ENCODE measurements at regions not wholly inside any gene's neighbourhood (a gene's known extent, or its start where the extent isn't known, plus 50 kb on each side); places are given as distances from the start of the nearest gene placed in this dataset.

DNA sequence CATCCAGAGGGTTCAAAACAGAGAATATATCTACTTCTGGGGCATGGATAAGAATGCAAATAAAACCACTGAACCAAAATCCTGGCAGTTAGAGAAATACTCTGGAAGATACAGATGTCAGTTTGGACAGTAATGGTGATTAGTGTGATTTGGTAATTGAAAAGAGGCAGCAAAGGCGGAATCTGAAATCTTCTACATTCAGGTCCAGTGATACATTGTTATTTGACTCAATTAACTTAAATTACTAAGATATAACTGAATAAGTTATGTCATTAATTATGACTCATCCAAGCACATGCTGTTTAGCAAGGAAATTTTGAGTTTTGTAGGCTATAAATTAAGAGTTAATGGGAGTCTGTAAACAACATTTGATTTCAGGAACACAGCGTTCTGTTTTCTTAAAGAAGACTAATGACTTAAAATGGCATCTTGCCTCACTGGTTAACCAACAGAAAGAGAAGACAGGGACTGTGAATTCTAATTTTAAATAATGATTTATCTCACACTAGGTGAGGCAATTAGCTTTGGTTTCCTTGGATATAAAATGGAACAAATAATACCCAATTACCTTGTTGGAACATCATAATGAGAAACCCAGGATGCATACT is 937.1 kb downstream of the PDHA2 start:
- TF ChIP-seq, protein P1, sequence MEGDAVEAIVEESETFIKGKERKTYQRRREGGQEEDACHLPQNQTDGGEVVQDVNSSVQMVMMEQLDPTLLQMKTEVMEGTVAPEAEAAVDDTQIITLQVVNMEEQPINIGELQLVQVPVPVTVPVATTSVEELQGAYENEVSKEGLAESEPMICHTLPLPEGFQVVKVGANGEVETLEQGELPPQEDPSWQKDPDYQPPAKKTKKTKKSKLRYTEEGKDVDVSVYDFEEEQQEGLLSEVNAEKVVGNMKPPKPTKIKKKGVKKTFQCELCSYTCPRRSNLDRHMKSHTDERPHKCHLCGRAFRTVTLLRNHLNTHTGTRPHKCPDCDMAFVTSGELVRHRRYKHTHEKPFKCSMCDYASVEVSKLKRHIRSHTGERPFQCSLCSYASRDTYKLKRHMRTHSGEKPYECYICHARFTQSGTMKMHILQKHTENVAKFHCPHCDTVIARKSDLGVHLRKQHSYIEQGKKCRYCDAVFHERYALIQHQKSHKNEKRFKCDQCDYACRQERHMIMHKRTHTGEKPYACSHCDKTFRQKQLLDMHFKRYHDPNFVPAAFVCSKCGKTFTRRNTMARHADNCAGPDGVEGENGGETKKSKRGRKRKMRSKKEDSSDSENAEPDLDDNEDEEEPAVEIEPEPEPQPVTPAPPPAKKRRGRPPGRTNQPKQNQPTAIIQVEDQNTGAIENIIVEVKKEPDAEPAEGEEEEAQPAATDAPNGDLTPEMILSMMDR (IDR thresholded peaks at IDR 0.05; ENCODE audit: extremely low read depth, low read depth, low read length): no peak
- Histone ChIP-seq H3K27ac (ENCODE audit: low read depth, low read length) (no peak overlapping the region), H3K9me3 (ENCODE audit: low read depth, low read length) (no peaks in the 10 kb centered on the region)

GRCh38 chr4:96784336-96784735 is 944.4 kb downstream of the PDHA2 start:
- DNase-seq (ENCODE audit: insufficient read length, low spot score, missing footprints): no peak
- no peaks in the 10 kb centered on the region for H3K27me3 ChIP-seq (ENCODE audit: insufficient read depth, low read length)
- no peak overlapping the region for H3K4me3 ChIP-seq (ENCODE audit: insufficient read depth, low read length)
- TF ChIP-seq, protein P1 (IDR thresholded peaks at IDR 0.05; ENCODE audit: extremely low read depth, low read depth, low read length): no peak
- H3K4me2 ChIP-seq (ENCODE audit: insufficient read depth, low read length): no peak overlapping the region
- no peaks in the 10 kb centered on the region for H3K36me3 ChIP-seq (ENCODE audit: insufficient read depth, low read length)
- H2AFZ ChIP-seq (ENCODE audit: low read length): no peak overlapping the region
- H4K20me1 ChIP-seq (ENCODE audit: insufficient read depth, low read length): no peaks in the 10 kb centered on the region
- H3K4me1 ChIP-seq (ENCODE audit: insufficient read depth, low read length): no peaks in the 10 kb centered on the region
- no peak overlapping the region for H3K27ac ChIP-seq (ENCODE audit: low read depth, low read length)
- no peaks in the 10 kb centered on the region for H3K79me2 ChIP-seq (ENCODE audit: insufficient read depth, low read length)
- no peaks in the 10 kb centered on the region for H3K9me3 ChIP-seq (ENCODE audit: low read depth, low read length)

More for the DNA sequence above, 937.1 kb downstream of the PDHA2 start:
- Histone ChIP-seq H3K27me3 (ENCODE audit: insufficient read depth, low read length) (no peaks in the 10 kb centered on the region), H4K20me1 (ENCODE audit: insufficient read depth, low read length) (no peaks in the 10 kb centered on the region), H3K36me3 (ENCODE audit: insufficient read depth, low read length) (no peaks in the 10 kb centered on the region), H2AFZ (ENCODE audit: low read length) (no peak overlapping the region), H3K4me1 (ENCODE audit: insufficient read depth, low read length) (no peaks in the 10 kb centered on the region), H3K4me2 (ENCODE audit: insufficient read depth, low read length) (no peak overlapping the region), H3K4me3 (ENCODE audit: insufficient read depth, low read length) (no peak overlapping the region), H3K79me2 (ENCODE audit: insufficient read depth, low read length) (no peaks in the 10 kb centered on the region)
- no peak for DNase-seq (ENCODE audit: insufficient read length, low spot score, missing footprints)

DNA sequence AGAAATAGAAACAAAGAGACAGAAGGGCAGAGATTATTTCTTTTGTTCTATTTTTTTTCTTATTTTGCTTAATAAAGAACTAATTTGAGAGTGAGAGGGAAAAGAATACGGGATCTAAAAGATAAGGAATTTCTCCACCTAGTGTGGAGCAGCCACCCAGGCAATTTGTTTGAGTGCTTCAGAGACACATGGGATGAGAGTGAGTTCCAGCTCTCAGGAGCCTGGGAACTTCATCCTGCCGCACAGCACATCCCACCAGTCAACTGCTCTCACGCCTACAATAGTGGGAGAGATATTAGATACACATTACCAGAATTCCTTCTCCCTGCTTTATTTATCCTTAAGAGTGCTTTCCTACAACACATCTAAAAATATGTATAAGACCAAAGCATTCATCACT is 946.4 kb downstream of the PDHA2 start:
- no peaks in the 10 kb centered on the region for H4K20me1 ChIP-seq (ENCODE audit: insufficient read depth, low read length)
- H3K4me2 ChIP-seq (ENCODE audit: insufficient read depth, low read length): no peak overlapping the region
- H3K4me1 ChIP-seq (ENCODE audit: insufficient read depth, low read length): no peaks in the 10 kb centered on the region
- no peaks in the 10 kb centered on the region for H3K27me3 ChIP-seq (ENCODE audit: insufficient read depth, low read length)
- H3K79me2 ChIP-seq (ENCODE audit: insufficient read depth, low read length): no peaks in the 10 kb centered on the region
- DNase-seq (ENCODE audit: insufficient read length, low spot score, missing footprints): no peak
- no peaks in the 10 kb centered on the region for H3K36me3 ChIP-seq (ENCODE audit: insufficient read depth, low read length)
- no peak overlapping the region for H2AFZ ChIP-seq (ENCODE audit: low read length)
- no peak overlapping the region for H3K27ac ChIP-seq (ENCODE audit: low read depth, low read length)
- H3K4me3 ChIP-seq (ENCODE audit: insufficient read depth, low read length): no peak overlapping the region
- H3K9me3 ChIP-seq (ENCODE audit: low read depth, low read length): no peaks in the 10 kb centered on the region
- TF ChIP-seq, protein P1 (IDR thresholded peaks at IDR 0.05; ENCODE audit: extremely low read depth, low read depth, low read length): no peak

GRCh38 chr4:96787766-96788165 is 947.9 kb downstream of the PDHA2 start:
- H3K9me3 ChIP-seq (ENCODE audit: low read depth, low read length): no peaks in the 10 kb centered on the region
- H3K36me3 ChIP-seq (ENCODE audit: insufficient read depth, low read length): no peaks in the 10 kb centered on the region
- H3K4me1 ChIP-seq (ENCODE audit: insufficient read depth, low read length): no peaks in the 10 kb centered on the region
- no peak overlapping the region for H3K4me2 ChIP-seq (ENCODE audit: insufficient read depth, low read length)
- no peak overlapping the region for H2AFZ ChIP-seq (ENCODE audit: low read length)
- no peaks in the 10 kb centered on the region for H3K27me3 ChIP-seq (ENCODE audit: insufficient read depth, low read length)
- H3K79me2 ChIP-seq (ENCODE audit: insufficient read depth, low read length): no peaks in the 10 kb centered on the region
- no peak overlapping the region for H3K27ac ChIP-seq (ENCODE audit: low read depth, low read length)
- no peaks in the 10 kb centered on the region for H4K20me1 ChIP-seq (ENCODE audit: insufficient read depth, low read length)
- TF ChIP-seq, protein P1 (IDR thresholded peaks at IDR 0.05; ENCODE audit: extremely low read depth, low read depth, low read length): no peak
- DNase-seq (ENCODE audit: insufficient read length, low spot score, missing footprints): no peak
- H3K4me3 ChIP-seq (ENCODE audit: insufficient read depth, low read length): no peak overlapping the region
